ENCODE measurements at regions not wholly inside any gene's neighbourhood (a gene's known extent, or its start where the extent isn't known, plus 50 kb on each side); places are given as distances from the start of the nearest gene placed in this dataset.
"Not testable (repeated sequence)": the region's sequence is repeated elsewhere in the genome, so short reads cannot be mapped to it uniquely, and the experiment has no call there.

- no peak for DNase-seq
These were observed 92.5 kb downstream of the MMUT start for GRCh38 chr6:49370518-49370917.

- no peak for DNase-seq
These were observed 96.5 kb downstream of the MMUT start for GRCh38 chr6:49366539-49366938.

- no peak for DNase-seq
These were observed 114.5 kb downstream of the MMUT start for GRCh38 chr6:49348561-49348960.

GRCh38 chr6:49342410-49342809, 120.6 kb downstream of the MMUT start:
- DNase-seq, result no peak

GRCh38 chr6:49341869-49342268, 121.2 kb downstream of the MMUT start:
- DNase-seq, result no peak

- DNase-seq, result no peak
These were observed 124.0 kb downstream of the MMUT start for GRCh38 chr6:49339096-49339495.

- no peak for DNase-seq
These were observed 126.4 kb downstream of the MMUT start for GRCh38 chr6:49336514-49337131.

GRCh38 chr6:49333345-49334125, 129.5 kb downstream of the MMUT start:
- no peak for DNase-seq

GRCh38 chr6:49332781-49333180, 130.3 kb downstream of the MMUT start:
- no peak for DNase-seq

- no peak for DNase-seq
These were observed 133.9 kb downstream of the MMUT start for GRCh38 chr6:49329186-49329585.

- DNase-seq, result no peak
These were observed 134.9 kb downstream of the MMUT start for GRCh38 chr6:49328051-49328744.

- no peak for DNase-seq
These were observed 135.5 kb downstream of the MMUT start for GRCh38 chr6:49327571-49327970.

- DNase-seq, result no peak
These were observed 136.0 kb downstream of the MMUT start for GRCh38 chr6:49327005-49327404.

GRCh38 chr6:49326347-49326746, 136.7 kb downstream of the MMUT start:
- no peak for DNase-seq

GRCh38 chr6:49325891-49326290, 137.2 kb downstream of the MMUT start:
- DNase-seq, result no peak

GRCh38 chr6:49322861-49323260, 140.2 kb downstream of the MMUT start:
- DNase-seq, result no peak

- DNase-seq, result no peak
These were observed 141.4 kb downstream of the MMUT start for GRCh38 chr6:49321561-49322072.

- no peak for DNase-seq
These were observed 158.0 kb downstream of the MMUT start for GRCh38 chr6:49305010-49305409.

GRCh38 chr6:49304393-49304792, 158.7 kb downstream of the MMUT start:
- not testable (repeated sequence) for DNase-seq

- no peak for DNase-seq
These were observed 162.1 kb downstream of the MMUT start for GRCh38 chr6:49300911-49301310.

- no peak for DNase-seq
These were observed 162.6 kb downstream of the MMUT start for GRCh38 chr6:49300443-49300842.

- DNase-seq, result no peak
These were observed 163.8 kb downstream of the MMUT start for GRCh38 chr6:49299279-49299678.

- peak; percentile 53 for DNase-seq
These were observed 178.9 kb downstream of the MMUT start for GRCh38 chr6:49284180-49284579.

Data from COR-L47 (cell line).